ENCODE measurements at regions not wholly inside any gene's neighbourhood (a gene's known extent, or its start where the extent isn't known, plus 50 kb on each side); places are given as distances from the start of the nearest gene placed in this dataset.

GRCh38 chrX:58051346-58051745, 141.1 kb upstream of the ZXDA start:
- ATAC-seq: no peak
- DNase-seq (ENCODE audit: low spot score): no peak

GRCh38 chrX:58044130-58044529, 133.9 kb upstream of the ZXDA start:
- ATAC-seq: no peak
- no peak for DNase-seq (ENCODE audit: low spot score)

- DNase-seq (ENCODE audit: low spot score): no peak
- peak; percentile 74 for ATAC-seq
Measured at GRCh38 chrX:58025979-58026378, 115.7 kb upstream of the ZXDA start.

- ATAC-seq (no peak), DNase-seq (ENCODE audit: low spot score) (no peak)
Measured at GRCh38 chrX:57985951-57986350, 75.7 kb upstream of the ZXDA start.

- ATAC-seq (no peak), DNase-seq (ENCODE audit: low spot score) (no peak)
Measured at GRCh38 chrX:57984620-57985019, 74.4 kb upstream of the ZXDA start.

GRCh38 chrX:57977992-57978391, 67.7 kb upstream of the ZXDA start:
- DNase-seq (ENCODE audit: low spot score) (no peak), ATAC-seq (peak; percentile 27)

GRCh38 chrX:57964975-57965374, 54.7 kb upstream of the ZXDA start:
- DNase-seq (ENCODE audit: low spot score) (no peak), ATAC-seq (no peak)

All from left lobe of liver (tissue), 2 donors.